WERI-Rb-1 (cell line): ENCODE measurements at regions not wholly inside any gene's neighbourhood (a gene's known extent, or its start where the extent isn't known, plus 50 kb on each side); places are given as distances from the start of the nearest gene placed in this dataset.

ENCODE experiments used
- DNase-seq: peaks from one replicate; pipeline ENCODE4 v3.0.0-alpha.2; 2020
- H3K27ac ChIP-seq: fragments of 250-450 bp; sonication (Bioruptor Pico); 2 replicates; pipeline ENCODE4 v1.5.1; 2020; ENCODE audit warnings: mild to moderate bottlenecking, moderate library complexity
- H3K27me3 ChIP-seq: fragments of 250-450 bp; sonication (Bioruptor Pico); 2 replicates; pipeline ENCODE4 v1.5.1; 2021; ENCODE audit warnings: mild to moderate bottlenecking, low read depth, moderate library complexity; ENCODE audit not compliant: insufficient read depth, severe bottlenecking
- H3K36me3 ChIP-seq: fragments of 250-450 bp; sonication (Bioruptor Pico); 2 replicates; pipeline ENCODE4 v1.5.1; 2020; ENCODE audit warnings: mild to moderate bottlenecking, moderate library complexity
- H3K4me3 ChIP-seq: 2 replicates; pipeline ENCODE4 v1.5.1; 2011; ENCODE audit warnings: low read depth, mild to moderate bottlenecking, control low read depth, low read length
- H3K9me3 ChIP-seq: fragments of 250-450 bp; sonication (Bioruptor Pico); 2 replicates; pipeline ENCODE4 v1.5.1; 2021; ENCODE audit warnings: mild to moderate bottlenecking, moderate library complexity; ENCODE audit not compliant: severe bottlenecking
- TF ChIP-seq, protein P1 (sequence below): IDR thresholded peaks from 2 replicates; pipeline ENCODE4 v1.5.1; 2011; ENCODE audit warnings: low read depth, mild to moderate bottlenecking, control low read depth, inconsistent platforms, low read length

DNA sequence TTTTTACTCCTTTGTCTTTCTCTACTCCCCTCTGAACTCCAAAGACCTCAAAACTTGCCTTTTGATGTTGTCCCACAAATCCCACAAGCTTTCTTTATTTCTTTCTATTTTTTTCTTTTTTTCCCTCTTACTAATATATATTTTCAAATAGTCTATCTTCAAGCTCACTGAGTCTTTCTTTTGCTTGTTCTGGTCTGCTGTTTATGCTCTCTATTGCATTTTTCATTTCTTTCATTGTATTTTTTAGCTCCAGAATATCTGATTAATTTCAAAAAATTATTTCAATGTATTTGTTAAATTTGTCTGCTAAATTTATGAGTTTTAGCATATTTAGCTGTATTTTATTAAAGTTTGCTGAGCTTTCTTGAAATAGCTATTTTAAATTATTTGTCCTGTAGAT lies 223.3 kb upstream of the IRX1 start:
- H3K36me3 ChIP-seq: no peaks in the 10 kb centered on the region
- H3K27me3 ChIP-seq: peaks cover 30% of the 10 kb centered on the region
- TF ChIP-seq, protein P1, sequence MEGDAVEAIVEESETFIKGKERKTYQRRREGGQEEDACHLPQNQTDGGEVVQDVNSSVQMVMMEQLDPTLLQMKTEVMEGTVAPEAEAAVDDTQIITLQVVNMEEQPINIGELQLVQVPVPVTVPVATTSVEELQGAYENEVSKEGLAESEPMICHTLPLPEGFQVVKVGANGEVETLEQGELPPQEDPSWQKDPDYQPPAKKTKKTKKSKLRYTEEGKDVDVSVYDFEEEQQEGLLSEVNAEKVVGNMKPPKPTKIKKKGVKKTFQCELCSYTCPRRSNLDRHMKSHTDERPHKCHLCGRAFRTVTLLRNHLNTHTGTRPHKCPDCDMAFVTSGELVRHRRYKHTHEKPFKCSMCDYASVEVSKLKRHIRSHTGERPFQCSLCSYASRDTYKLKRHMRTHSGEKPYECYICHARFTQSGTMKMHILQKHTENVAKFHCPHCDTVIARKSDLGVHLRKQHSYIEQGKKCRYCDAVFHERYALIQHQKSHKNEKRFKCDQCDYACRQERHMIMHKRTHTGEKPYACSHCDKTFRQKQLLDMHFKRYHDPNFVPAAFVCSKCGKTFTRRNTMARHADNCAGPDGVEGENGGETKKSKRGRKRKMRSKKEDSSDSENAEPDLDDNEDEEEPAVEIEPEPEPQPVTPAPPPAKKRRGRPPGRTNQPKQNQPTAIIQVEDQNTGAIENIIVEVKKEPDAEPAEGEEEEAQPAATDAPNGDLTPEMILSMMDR: no peak
- no peak for DNase-seq
- peaks cover 16% of the 10 kb centered on the region for H3K9me3 ChIP-seq
- H3K4me3 ChIP-seq: no peak overlapping the region
- H3K27ac ChIP-seq: no peak overlapping the region

DNA sequence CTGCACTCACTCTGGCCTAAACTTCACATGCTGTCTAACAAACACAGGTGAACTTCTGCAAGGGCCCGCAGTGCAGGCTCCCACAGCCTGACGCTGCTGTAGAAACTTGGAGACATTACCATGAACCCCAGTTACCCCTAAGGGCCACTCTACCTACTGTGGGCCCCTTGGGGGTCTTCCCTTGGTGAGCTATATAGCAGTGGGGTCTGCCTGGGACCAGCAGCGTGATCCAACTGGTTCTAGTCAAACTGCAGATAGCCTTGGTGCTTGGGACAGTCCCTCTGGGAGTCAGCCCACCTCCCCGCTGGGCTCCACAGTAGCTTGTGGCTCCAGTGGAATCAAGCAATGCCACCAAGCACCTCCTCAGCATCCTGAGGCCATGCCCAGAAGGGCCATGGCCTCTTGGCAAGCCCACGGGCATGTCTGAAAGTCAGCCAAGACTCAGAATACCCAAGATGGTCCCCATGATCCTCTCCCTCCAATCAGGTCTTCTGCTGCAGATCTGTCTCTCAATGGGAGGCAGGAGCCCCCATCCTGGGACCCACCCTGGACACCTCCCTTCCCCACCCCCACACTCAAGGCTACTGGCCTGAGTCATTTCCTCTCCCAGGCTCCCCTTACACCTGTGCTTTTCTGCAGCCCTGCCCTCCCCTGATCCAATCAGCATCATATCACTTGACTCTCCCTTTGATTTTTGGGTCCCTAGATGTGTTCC lies 230.0 kb upstream of the IRX1 start:
- Histone ChIP-seq H3K9me3 (no peaks in the 10 kb centered on the region), H3K27me3 (peaks cover 72% of the 10 kb centered on the region), H3K4me3 (no peak overlapping the region), H3K36me3 (no peaks in the 10 kb centered on the region), H3K27ac (no peak overlapping the region)
- TF ChIP-seq, protein P1: no peak
- no peak for DNase-seq

DNA sequence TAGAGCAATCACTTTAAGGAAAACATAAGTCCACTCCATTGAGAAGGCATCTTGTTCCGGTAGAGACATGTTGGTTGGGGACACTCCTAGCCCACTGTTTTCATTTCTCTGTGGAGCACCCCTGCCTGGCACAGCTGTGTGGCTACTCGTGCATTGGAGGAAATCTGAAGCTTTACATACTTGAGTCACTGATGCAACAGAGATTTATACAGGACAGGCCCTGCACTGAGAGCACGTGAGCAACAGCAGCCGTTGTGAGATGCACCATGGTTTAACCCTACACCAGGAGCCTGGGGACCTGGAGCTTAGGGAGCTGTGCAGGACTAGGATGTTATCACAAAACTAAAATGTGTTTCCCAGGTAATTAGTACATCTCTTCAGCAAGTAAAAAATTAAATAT lies 230.7 kb upstream of the IRX1 start:
- no peaks in the 10 kb centered on the region for H3K36me3 ChIP-seq

DNA sequence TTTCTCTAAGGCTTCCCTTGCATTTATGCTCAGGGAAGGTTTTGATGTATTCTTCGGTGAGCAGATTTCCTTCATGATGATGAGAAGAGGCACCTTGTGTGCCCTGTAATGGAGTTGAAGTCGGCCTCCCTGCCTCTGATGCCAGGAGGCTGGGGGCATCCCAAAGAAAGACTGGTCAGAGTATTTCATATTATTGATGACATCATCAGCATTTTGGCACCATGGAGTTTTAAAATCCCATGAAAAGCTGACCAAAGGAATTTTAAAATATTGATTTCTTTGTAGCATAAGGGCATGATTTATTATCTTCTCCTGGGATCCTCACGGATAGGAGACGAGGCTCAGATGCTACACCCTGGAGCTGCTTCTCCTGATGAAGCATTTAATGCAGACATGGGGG lies 231.2 kb upstream of the IRX1 start:
- H3K9me3 ChIP-seq: no peaks in the 10 kb centered on the region
- DNase-seq: no peak
- no peak overlapping the region for H3K4me3 ChIP-seq
- no peaks in the 10 kb centered on the region for H3K36me3 ChIP-seq
- H3K27me3 ChIP-seq: peaks cover 83% of the 10 kb centered on the region
- TF ChIP-seq, protein P1: no peak
- H3K27ac ChIP-seq: no peak overlapping the region

More for the DNA sequence above, 230.7 kb upstream of the IRX1 start:
- H3K9me3 ChIP-seq: no peaks in the 10 kb centered on the region
- H3K27ac ChIP-seq: no peak overlapping the region
- H3K4me3 ChIP-seq: no peak overlapping the region
- TF ChIP-seq, protein P1: no peak
- DNase-seq: no peak
- H3K27me3 ChIP-seq: peaks cover 77% of the 10 kb centered on the region

DNA sequence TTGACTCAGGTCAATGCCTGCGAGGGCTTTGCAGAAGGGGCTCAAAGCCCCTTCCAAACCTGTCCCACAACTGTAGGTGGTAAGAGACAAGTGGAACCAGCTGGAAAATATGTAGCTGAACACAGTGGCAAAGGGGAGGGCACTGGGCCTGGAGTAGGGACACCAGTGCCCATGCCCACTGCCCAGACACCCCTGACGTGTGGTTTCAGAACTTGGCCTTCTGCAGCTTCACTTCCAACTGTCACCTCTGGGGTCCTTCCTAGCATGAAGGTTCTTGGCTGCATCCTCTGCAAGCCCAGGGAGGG lies 233.1 kb upstream of the IRX1 start:
- DNase-seq: no peak
- Histone ChIP-seq H3K36me3 (no peaks in the 10 kb centered on the region), H3K27ac (no peak overlapping the region), H3K4me3 (no peak overlapping the region), H3K27me3 (peaks cover 94% of the 10 kb centered on the region), H3K9me3 (no peaks in the 10 kb centered on the region)
- TF ChIP-seq, protein P1: no peak
